Upper lobe of left lung (tissue), 4 donors: ENCODE measurements at regions not wholly inside any gene's neighbourhood (a gene's known extent, or its start where the extent isn't known, plus 50 kb on each side); places are given as distances from the start of the nearest gene placed in this dataset.

ENCODE experiments used
- CTCF ChIP-seq, 6 experiments: fragments of 450-650 bp in 4 of 6; fragments of 200-600 bp in 2 of 6; sonication (generic) in 2 of 6; IDR thresholded peaks; one replicate each; pipeline ENCODE4 v1.5.1; 2016 to 2019; ENCODE audit warnings: antibody characterized with exemption in 6 of 6
- EP300 ChIP-seq, 4 donors: sonication (generic); formaldehyde crosslinking; IDR thresholded peaks; one replicate each; pipeline ENCODE4 v1.5.1; 2017; ENCODE audit warnings: antibody characterized with exemption in 4 of 4, control low read depth in 2 of 4
- POLR2A ChIP-seq, 4 donors: fragments of 450-650 bp; IDR thresholded peaks; one replicate each; pipeline ENCODE4 v1.5.1; 2016 to 2017; ENCODE audit warnings: antibody characterized with exemption in 4 of 4, mild to moderate bottlenecking in 2 of 4

- TF ChIP-seq CTCF (IDR thresholded peaks at IDR 0.05) (peak in 5 of 6 experiments; percentile 15 to 83 (median 37)), EP300 (IDR thresholded peaks at IDR 0.05) (no peak), POLR2A (IDR thresholded peaks at IDR 0.05) (no peak)
Measured at GRCh38 chr14:106883218-106883692, 1356.9 kb downstream of the TMEM121 start.
